Neural cell (in vitro differentiated cells): ENCODE measurements at regions not wholly inside any gene's neighbourhood (a gene's known extent, or its start where the extent isn't known, plus 50 kb on each side); places are given as distances from the start of the nearest gene placed in this dataset.
"Not testable (repeated sequence)": the region's sequence is repeated elsewhere in the genome, so short reads cannot be mapped to it uniquely, and the experiment has no call there.

Source experiments
- H2AFZ ChIP-seq: fragments of 200-600, 300-800 bp; sonication (generic), shearing (Covaris generic); 2 replicates; pipeline ENCODE4 v1.6.0; 2014; ENCODE audit warnings: low read depth, mild to moderate bottlenecking, antibody characterized with exemption, low read length, moderate library complexity
- H3F3A ChIP-seq: fragments of 200-600 bp; shearing (Covaris generic); 2 replicates; pipeline ENCODE4 v1.6.1; 2016; ENCODE audit warnings: mild to moderate bottlenecking, moderate library complexity, mixed read lengths, antibody characterized with exemption, low read length; ENCODE audit not compliant: insufficient read depth, poor library complexity, severe bottlenecking
- H3K27ac ChIP-seq: fragments of 200-600, 300-800 bp; sonication (generic), shearing (Covaris generic); 2 replicates; pipeline ENCODE4 v1.5.1; 2014; ENCODE audit warnings: mild to moderate bottlenecking, low read length, moderate library complexity
- H3K27me3 ChIP-seq: fragments of 300-800, 200-600 bp; sonication (generic), shearing (Covaris generic); 2 replicates; pipeline ENCODE4 v1.6.0; 2014; ENCODE audit warnings: mild to moderate bottlenecking, low read depth, low read length, moderate library complexity; ENCODE audit not compliant: insufficient read depth
- H3K36me3 ChIP-seq: fragments of 300-800, 200-600 bp; sonication (generic), shearing (Covaris generic); 2 replicates; pipeline ENCODE4 v1.5.1; 2014; ENCODE audit warnings: mild to moderate bottlenecking, antibody characterized with exemption, low read length, moderate library complexity; ENCODE audit not compliant: insufficient read depth
- H3K4me2 ChIP-seq: fragments of 300-800, 200-600 bp; sonication (generic), shearing (Covaris generic); 2 replicates; pipeline ENCODE4 v1.6.0; 2014; ENCODE audit warnings: mild to moderate bottlenecking, low read length
- H3K4me3 ChIP-seq: fragments of 300-800, 200-600 bp; sonication (generic), shearing (Covaris generic); 2 replicates; pipeline ENCODE4 v1.5.1; 2014; ENCODE audit warnings: mild to moderate bottlenecking, low read length, moderate library complexity
- H3K79me2 ChIP-seq: fragments of 200-600 bp; shearing (Covaris generic); replicated peaks from 2 replicates; pipeline ENCODE4 v1.6.0; 2014; ENCODE audit warnings: mild to moderate bottlenecking, low read length, moderate library complexity; ENCODE audit not compliant: insufficient read depth
- H3K9ac ChIP-seq: fragments of 300-800, 200-600 bp; sonication (generic), shearing (Covaris generic); 2 replicates; pipeline ENCODE4 v1.6.1; 2016; ENCODE audit warnings: mild to moderate bottlenecking, low read length, mixed read lengths
- H3K9me2 ChIP-seq: fragments of 200-600 bp; shearing (Covaris generic); 2 replicates; pipeline ENCODE4 v1.6.1; 2016; ENCODE audit warnings: mild to moderate bottlenecking, low read length, mixed read lengths; ENCODE audit not compliant: insufficient read depth
- H3K9me3 ChIP-seq: fragments of 200-600, 300-800 bp; sonication (generic), shearing (Covaris generic); 2 replicates; pipeline ENCODE4 v1.6.1; 2016; ENCODE audit warnings: mild to moderate bottlenecking, mixed run types, low read length, moderate library complexity, mixed read lengths
- H4K20me1 ChIP-seq: fragments of 200-600 bp; shearing (Covaris generic); 2 replicates; pipeline ENCODE4 v1.6.1; 2016; ENCODE audit warnings: mild to moderate bottlenecking, mixed run types; ENCODE audit not compliant: insufficient read depth
- EP300 ChIP-seq: fragments of 450-650 bp; conservative IDR thresholded peaks from 2 replicates; pipeline ENCODE4 v1.6.1; 2014; ENCODE audit warnings: antibody characterized with exemption, mild to moderate bottlenecking, moderate library complexity; ENCODE audit not compliant: poor library complexity, severe bottlenecking
- EZH2 ChIP-seq: fragments of 200-600, 300-800 bp; shearing (Covaris generic), sonication (generic); IDR thresholded peaks from 2 replicates; pipeline ENCODE4 v1.6.1; 2014; ENCODE audit warnings: antibody characterized with exemption, low read length, borderline replicate concordance, mild to moderate bottlenecking; ENCODE audit not compliant: insufficient read depth, poor library complexity, severe bottlenecking
- MXI1 ChIP-seq: fragments of 450-650 bp; conservative IDR thresholded peaks from 2 replicates; pipeline ENCODE4 v1.6.1; 2014; ENCODE audit warnings: antibody characterized with exemption, mild to moderate bottlenecking; ENCODE audit not compliant: poor library complexity, severe bottlenecking
- POLR2AphosphoS5 ChIP-seq: IDR thresholded peaks from 2 replicates; pipeline ENCODE4 v1.6.1; 2012
- RAD21 ChIP-seq: fragments of 450-650 bp; conservative IDR thresholded peaks from 2 replicates; pipeline ENCODE4 v1.6.1; 2014; ENCODE audit warnings: antibody characterized with exemption, mild to moderate bottlenecking, moderate library complexity
- SMC3 ChIP-seq: fragments of 450-650 bp; conservative IDR thresholded peaks from 2 replicates; pipeline ENCODE4 v1.6.1; 2014; ENCODE audit warnings: antibody characterized with exemption, mild to moderate bottlenecking, moderate library complexity; ENCODE audit not compliant: poor library complexity
- TAF1 ChIP-seq: IDR thresholded peaks from 2 replicates; pipeline ENCODE4 v1.6.1; 2012; ENCODE audit warnings: low read depth
- TF ChIP-seq, protein P1 (sequence below): IDR thresholded peaks from 2 replicates; pipeline ENCODE4 v1.6.1; 2012; ENCODE audit warnings: borderline replicate concordance
- TF ChIP-seq, protein P2 (sequence below): fragments of 450-650 bp; IDR thresholded peaks from 2 replicates; pipeline ENCODE4 v1.5.1; 2014; ENCODE audit warnings: antibody characterized with exemption, mild to moderate bottlenecking, moderate library complexity; ENCODE audit not compliant: poor library complexity, severe bottlenecking

DNA sequence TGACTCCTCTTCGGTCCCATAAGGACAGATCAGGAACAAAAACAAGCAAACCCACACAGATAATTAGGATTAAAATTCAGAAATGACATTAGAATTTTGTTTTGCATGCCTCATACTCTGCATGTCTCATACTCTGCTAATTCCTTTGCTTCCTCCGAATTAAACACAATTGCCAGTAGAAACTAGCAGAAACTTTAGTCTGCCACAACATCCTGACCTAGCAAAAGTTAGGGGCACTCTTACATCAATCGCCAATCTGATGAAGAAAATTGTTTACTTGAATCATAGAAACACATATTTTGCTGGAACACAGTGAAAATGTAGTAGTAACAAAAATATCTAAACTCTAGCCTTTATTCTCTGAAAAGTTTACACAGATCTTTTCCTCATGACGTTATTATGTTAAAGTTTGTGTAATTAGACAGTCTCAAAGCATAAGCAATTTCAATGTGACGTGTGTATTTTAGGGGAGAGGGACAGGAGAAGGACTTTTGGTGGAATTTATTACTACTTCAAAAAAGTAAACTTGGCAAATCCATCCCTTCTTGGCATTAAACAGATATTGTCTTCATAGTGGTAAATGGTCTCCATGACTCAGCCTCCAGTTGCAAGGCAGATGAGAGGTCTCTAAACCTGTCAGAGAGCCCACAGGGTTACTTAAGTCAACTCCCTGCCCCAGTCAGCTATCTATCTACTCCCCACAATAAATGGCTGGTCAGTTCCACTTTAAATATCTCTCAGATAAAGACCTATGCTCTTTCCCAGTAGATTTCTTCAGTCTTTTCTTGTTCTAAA, 249.8 kb upstream of the UBASH3B start:
- no peak overlapping the region for H3K4me3 ChIP-seq
- no peaks in the 10 kb centered on the region for H4K20me1 ChIP-seq
- H3F3A ChIP-seq, result no peaks in the 10 kb centered on the region
- no peak overlapping the region for H3K4me2 ChIP-seq
- H3K36me3 ChIP-seq, result no peaks in the 10 kb centered on the region
- no peak overlapping the region for H3K9ac ChIP-seq
- H2AFZ ChIP-seq, result no peak overlapping the region
- H3K9me2 ChIP-seq, result no peaks in the 10 kb centered on the region
- no peak overlapping the region for H3K27ac ChIP-seq
- H3K27me3 ChIP-seq, result no peaks in the 10 kb centered on the region
- TF ChIP-seq EP300 (no peak), POLR2AphosphoS5 (no peak), RAD21 (no peak), EZH2 (no peak), SMC3 (no peak)
- TF ChIP-seq, protein P1, sequence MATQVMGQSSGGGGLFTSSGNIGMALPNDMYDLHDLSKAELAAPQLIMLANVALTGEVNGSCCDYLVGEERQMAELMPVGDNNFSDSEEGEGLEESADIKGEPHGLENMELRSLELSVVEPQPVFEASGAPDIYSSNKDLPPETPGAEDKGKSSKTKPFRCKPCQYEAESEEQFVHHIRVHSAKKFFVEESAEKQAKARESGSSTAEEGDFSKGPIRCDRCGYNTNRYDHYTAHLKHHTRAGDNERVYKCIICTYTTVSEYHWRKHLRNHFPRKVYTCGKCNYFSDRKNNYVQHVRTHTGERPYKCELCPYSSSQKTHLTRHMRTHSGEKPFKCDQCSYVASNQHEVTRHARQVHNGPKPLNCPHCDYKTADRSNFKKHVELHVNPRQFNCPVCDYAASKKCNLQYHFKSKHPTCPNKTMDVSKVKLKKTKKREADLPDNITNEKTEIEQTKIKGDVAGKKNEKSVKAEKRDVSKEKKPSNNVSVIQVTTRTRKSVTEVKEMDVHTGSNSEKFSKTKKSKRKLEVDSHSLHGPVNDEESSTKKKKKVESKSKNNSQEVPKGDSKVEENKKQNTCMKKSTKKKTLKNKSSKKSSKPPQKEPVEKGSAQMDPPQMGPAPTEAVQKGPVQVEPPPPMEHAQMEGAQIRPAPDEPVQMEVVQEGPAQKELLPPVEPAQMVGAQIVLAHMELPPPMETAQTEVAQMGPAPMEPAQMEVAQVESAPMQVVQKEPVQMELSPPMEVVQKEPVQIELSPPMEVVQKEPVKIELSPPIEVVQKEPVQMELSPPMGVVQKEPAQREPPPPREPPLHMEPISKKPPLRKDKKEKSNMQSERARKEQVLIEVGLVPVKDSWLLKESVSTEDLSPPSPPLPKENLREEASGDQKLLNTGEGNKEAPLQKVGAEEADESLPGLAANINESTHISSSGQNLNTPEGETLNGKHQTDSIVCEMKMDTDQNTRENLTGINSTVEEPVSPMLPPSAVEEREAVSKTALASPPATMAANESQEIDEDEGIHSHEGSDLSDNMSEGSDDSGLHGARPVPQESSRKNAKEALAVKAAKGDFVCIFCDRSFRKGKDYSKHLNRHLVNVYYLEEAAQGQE, result no peak
- TF ChIP-seq, protein P2, sequence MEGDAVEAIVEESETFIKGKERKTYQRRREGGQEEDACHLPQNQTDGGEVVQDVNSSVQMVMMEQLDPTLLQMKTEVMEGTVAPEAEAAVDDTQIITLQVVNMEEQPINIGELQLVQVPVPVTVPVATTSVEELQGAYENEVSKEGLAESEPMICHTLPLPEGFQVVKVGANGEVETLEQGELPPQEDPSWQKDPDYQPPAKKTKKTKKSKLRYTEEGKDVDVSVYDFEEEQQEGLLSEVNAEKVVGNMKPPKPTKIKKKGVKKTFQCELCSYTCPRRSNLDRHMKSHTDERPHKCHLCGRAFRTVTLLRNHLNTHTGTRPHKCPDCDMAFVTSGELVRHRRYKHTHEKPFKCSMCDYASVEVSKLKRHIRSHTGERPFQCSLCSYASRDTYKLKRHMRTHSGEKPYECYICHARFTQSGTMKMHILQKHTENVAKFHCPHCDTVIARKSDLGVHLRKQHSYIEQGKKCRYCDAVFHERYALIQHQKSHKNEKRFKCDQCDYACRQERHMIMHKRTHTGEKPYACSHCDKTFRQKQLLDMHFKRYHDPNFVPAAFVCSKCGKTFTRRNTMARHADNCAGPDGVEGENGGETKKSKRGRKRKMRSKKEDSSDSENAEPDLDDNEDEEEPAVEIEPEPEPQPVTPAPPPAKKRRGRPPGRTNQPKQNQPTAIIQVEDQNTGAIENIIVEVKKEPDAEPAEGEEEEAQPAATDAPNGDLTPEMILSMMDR, result no peak
- no peaks in the 10 kb centered on the region for H3K9me3 ChIP-seq
- H3K79me2 ChIP-seq, result no peaks in the 10 kb centered on the region

DNA sequence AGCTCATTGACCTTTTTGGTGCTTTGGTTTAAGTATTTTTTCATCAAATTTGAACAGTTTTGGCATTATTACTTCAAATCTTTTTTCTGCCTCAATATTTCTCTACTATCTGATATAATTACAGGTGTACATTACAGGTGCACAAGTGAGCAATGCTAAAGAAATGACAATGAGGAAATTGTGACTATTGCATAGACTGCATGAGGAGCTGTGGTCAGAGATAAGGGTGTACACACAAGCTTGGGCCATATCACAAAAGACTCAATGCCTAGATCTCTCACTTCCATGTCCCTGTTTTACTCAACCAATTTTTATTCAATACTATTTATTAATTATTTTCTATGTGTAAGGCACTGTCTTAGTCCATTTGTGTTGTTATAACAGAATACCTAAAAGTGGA, 251.0 kb upstream of the UBASH3B start:
- Histone ChIP-seq H3K9me2 (no peaks in the 10 kb centered on the region), H3K36me3 (no peaks in the 10 kb centered on the region), H3K9me3 (no peaks in the 10 kb centered on the region), H2AFZ (no peak overlapping the region), H3K4me3 (no peak overlapping the region), H3K79me2 (no peaks in the 10 kb centered on the region), H3K9ac (no peak overlapping the region), H3K4me2 (no peak overlapping the region), H3K27ac (no peak overlapping the region), H3F3A (no peaks in the 10 kb centered on the region), H4K20me1 (no peaks in the 10 kb centered on the region), H3K27me3 (no peaks in the 10 kb centered on the region)
- no peak for TF ChIP-seq MXI1
- no peak for TF ChIP-seq EZH2
- TF ChIP-seq RAD21, result no peak
- no peak for TF ChIP-seq SMC3
- no peak for TF ChIP-seq TAF1
- TF ChIP-seq EP300, result no peak
- TF ChIP-seq, protein P1, result no peak
- TF ChIP-seq, protein P2, result no peak

DNA sequence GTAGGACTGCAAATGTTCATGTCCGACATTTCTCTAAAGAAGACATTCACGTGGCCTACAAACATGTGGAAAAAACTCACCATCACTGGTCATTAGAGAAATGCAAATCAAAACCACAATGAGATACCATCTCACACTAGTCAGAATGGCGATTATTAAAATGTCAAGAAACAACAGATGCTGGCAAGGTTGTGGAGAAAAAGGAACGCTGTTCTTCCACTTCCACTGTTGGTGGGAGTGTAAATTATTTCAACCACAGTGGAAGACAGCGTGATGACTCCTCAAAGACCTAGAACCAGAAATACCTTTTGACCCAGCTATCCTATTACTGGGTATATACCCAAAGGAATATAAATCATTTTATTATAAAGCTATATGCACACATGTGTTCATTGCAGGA, 253.9 kb upstream of the UBASH3B start:
- not testable (repeated sequence) for H3K36me3 ChIP-seq, H2AFZ ChIP-seq, H3K27me3 ChIP-seq, H3K27ac ChIP-seq, H3K9me2 ChIP-seq, H3K4me3 ChIP-seq, H3F3A ChIP-seq, H3K4me2 ChIP-seq, H4K20me1 ChIP-seq, H3K9me3 ChIP-seq, H3K9ac ChIP-seq, H3K79me2 ChIP-seq
